GM21447 (cell line): ENCODE measurements at regions not wholly inside any gene's neighbourhood (a gene's known extent, or its start where the extent isn't known, plus 50 kb on each side); places are given as distances from the start of the nearest gene placed in this dataset.

Experiments used
- ATAC-seq: cut with Tn5 transposase; IDR thresholded peaks from one replicate; pipeline ENCODE4 v1.9.1; 2021; ENCODE audit not compliant: unreplicated experiment

DNA sequence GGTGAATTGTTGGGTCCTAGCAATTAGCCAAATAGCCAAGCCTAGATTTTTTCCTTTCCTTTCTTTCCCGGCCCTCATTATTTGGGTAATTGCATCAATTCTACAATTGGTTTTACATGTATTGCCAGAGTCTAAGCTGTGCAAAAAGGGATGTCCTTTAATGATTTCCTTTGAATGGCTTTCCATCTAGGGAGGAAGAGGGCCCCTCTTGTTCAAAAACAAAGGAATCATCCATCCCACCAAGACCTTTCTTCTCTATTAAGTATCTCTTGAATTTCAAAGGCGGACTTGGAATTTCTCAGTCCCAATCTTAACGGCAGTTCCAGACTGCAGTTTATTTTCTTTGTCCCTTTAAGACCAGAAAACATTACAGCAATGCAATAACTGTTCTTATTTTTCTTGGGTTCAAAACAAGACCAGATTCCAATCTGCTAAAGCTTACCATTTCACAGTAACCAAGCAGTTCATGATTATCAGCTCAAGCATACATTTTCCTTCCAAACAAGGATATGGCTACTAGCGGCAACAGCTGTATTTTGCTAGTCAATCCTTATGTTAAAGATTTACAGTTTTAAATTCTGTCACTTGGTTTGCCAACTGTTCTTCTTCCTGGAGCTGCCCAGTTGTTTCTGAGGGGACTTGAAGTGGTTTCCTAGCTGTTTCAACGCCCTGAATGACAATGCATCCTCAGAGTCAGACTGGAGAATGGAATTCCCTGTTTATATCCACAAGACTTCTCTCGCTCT lies 91.4 kb upstream of the LRIG1 start:
- no peak for ATAC-seq

DNA sequence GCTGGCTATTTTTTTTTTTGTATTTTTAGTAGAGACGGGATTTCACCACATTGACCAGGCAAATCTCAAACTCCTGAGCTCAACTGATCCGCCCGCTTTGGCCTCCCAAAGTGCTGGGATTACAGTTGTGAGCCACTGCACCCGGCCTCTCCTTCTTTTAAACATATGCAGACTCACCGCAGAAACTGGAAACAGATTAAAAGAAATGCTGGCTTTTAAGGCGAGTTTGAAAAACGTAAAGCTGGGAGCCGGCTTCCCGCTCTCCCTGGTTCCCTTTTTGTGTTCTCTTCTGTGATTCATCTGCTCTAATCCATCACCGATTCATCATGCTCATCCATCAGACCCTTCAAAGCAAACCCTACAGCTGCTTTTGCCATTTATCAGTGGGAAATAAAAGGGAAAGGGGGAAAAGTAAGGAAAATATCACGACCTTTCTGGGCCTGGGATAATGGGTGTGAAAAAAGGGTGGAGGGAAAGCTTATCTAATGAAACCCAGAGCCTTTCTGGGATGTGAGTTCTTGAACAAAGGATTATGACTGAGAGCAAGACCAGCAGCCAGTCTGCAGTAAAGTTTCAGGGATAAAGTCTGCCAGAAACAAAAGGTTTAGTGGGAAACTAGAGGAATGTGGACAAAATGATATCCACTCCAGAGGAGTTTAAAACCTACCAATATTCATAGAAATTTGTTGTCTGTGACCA lies 92.3 kb upstream of the LRIG1 start:
- no peak for ATAC-seq

DNA sequence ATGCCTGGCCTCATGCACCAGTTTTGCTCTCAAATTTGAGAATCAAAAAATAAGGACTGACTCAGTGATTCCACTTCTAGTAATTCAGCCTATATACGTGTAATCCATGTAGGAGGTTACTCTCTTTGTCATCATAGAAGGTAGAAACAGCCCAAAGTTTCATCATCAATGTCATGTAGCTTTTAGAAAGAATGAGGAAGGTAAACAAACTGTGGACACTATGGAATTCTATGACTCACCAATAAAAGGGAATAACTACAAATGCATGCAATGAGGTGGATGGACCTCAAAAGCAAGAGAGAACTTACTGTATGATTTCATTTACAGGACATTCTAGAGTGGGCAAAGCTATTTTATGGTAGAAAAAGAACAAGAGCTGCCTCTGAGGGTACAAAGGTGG lies 93.2 kb upstream of the LRIG1 start:
- ATAC-seq, result no peak

DNA sequence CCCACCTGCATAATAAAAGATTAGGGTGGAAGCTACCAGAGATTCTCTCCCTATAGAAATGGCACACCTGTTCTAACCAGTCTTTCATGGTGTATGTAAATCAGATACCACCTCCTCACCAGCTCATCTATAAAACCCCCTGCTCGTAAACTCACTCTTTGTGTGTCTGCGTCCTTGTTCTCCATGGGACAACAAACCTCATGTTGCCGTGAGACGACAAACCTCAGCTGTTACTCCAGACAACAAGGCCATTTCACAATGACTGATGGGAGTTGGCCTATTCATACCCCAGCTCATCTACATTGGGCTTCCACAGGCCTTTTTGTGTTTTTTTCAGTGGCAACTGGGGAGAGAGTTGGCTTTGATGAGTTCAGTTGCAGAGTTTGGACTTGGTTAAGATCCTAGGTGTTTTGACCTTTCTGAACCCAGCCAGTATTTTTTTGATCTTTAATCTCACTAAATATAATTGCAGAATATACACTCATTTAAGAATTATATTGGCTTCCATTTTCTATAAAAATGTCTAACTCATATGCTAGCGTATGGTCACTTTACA lies 96.6 kb upstream of the LRIG1 start:
- ATAC-seq, result no peak

DNA sequence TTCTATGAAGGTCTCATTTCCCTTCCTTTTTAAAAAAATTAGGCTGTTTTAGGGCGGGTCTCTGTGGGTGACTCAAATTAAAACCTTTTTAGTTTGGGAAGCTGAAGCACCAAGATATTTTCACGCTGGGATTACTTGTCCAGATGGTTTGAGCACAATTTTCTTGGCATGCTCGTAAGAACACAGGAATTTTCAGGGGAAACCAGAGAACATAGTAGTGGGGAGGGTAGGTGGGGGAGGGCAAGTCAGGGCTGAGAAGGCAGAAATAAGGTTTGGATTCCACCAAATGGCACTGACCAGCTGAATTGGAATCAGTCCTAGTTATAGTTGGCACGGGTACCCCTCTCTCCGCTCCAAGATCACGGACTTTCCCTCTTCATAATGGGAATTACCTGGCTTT lies 97.3 kb upstream of the LRIG1 start:
- ATAC-seq, result no peak

DNA sequence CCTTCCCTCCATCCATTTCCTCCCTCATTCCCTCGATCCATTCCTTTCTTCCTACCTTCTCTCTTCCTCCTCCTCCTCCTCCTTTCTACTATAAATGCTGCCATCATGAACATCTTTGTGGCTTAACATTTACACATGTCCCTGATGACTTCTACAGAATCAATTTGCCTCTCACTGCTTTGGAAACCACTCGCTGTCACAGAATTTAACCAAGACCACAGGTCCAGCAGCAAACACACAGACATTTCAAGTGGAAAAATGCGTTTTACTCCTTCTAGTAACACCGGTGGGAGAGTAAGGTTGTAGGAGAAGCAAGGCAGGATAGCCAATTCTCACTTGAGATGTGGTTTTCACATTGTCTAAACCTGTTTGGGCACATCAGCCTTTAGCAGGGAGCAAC lies 101.4 kb upstream of the LRIG1 start:
- no peak for ATAC-seq

DNA sequence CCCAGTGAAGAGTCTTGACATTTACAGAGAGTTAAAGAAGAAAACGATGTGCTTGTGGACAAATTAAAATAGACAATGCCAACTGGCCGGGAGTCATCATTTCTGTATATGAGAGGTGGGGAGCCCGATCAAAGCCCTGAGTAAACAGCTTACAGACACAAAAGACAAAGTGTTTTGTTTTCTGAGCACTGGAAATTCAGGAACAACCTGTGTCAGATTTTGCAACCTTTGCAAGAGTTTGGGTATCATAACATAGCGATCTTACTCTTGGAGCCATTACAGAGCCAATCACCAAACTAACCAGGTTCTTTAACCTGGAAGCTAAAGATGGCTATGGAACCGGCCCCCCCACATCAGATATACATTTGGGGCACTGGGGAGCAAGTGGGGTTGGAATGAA lies 101.9 kb upstream of the LRIG1 start:
- no peak for ATAC-seq

DNA sequence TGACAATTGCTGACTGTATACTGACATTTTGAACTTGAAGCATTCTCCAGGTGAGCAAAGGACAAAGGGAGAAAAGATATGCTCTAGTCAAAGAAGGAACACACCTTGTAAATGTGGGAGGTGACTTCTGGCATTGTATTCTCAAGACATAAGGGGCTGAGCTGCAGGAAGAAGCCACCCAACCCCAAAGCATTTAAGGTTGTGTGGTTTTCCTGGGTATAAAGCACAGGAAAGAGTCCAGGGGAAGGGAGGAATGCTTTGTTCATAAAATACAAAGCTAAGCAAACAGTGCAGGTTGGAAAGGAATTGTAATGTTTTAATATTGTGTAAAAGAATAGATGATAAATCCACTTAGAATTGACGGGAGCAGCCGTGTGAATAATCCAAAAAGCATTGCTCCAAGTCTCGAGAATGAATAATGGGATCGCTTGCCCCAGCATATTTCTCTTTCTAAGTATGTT lies 102.4 kb upstream of the LRIG1 start:
- no peak for ATAC-seq

DNA sequence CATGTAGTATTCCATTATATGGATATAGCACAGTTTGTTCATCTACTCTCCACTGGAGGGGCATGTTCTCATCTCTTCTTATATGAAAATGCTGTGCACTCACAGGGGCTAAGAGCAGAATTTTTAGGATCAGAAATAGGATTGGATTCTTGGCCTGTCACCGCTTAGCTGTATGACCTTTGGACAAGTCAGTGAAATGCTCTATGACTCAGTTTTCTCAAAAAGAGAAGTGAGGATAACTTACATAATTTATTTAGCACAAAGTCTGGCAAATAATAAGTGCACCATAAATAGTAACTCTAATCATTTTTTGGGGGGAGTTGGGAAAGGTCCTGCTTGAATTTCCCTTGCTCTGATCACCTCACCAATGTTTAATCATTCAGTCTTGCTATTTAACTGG lies 103.7 kb upstream of the LRIG1 start:
- no peak for ATAC-seq

DNA sequence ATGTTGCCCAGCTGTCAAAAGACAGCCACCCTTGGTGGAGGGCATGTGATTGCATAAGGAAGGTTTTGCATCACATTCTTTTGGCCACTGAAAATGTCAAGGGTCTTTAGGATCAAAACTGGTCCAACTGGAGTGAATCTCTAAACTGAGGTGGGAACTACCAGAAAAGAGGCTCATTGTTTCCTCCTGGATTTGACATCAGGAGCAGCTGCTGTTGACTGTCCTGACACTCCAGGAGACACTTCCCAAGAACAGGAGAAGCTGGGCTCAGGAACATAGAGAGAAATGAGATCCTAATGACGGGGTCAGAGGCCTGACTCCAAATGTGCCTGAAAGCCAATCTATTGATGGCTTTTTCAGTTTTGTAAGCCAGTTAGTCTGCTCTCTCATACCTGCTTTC lies 105.3 kb upstream of the LRIG1 start:
- ATAC-seq, result no peak

DNA sequence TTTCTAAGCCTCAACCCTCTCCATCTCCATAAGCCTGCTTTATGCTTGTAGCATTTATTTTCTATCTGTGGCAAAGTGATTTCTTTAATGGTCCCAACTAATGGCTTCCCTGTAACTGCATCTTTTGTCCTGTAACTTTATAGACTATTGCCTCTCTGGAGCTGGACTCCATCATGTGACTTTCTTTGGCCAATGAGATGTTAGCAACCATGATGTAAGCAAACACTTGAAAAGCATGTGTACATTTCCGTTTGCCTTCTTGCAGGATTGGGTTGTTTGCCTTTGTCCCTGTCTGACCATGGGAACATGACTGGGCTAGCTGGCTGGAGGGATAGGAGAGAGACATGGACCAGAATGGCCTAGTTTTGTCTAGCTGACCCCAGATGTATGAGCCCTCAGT lies 106.0 kb upstream of the LRIG1 start:
- ATAC-seq, result no peak

DNA sequence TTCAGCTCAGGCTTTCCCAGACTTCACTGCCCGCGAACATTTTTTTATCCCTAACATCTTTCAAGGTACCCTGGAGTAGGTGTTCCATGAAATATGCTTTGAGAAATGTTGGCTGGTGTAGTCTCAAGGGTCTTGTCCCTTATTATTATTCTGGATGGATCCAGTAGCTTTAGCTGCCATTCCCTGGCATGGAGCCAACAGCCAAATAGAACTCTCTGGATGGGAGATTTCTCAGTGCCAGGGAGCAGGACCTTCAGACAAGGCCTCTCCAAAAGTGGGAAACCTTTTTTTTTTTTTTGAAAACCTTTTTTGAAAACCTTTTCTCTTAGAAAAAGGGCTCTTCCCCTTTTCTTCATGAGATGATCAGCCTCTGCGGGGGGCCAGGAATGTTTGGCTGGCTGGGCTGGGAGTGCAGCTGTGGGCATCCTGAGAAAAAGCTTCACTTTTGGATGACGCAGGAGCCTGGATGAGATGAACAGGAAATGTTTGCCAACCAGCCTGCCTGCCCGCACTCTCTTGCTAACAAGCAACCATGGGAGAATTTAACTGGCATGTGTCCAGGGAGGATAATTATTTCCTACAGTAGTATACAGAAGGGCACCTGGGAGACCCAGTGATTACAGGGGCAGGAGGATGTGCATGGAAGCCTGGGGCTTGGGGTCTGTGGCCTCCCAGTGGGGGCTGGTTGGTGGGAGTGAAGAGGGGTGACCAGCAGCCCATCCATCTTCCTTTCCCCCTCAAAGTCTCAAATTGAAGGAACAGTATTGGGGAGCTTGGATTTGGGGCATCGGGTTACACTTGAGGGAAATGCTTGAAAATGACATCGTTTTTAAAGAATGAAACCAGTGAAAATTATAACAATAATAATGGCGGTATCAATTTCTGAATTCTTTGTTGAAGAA lies 109.1 kb upstream of the LRIG1 start:
- ATAC-seq, result no peak

DNA sequence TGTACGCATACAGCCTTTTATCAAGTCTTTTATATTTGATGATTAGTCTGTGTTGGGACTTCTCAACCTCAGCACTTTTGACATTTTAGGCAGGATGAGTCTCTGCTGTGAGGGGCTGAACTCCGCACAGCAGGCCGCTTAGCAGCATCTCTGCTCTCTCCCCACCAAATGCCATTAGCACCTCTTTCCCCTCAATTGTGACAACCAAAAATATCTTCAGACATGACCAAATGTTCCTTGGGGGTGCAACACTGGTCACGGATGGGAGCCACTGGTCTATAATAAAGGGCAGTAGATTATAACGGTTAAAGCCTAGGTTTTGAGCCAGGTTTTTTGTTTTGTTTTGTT lies 109.7 kb upstream of the LRIG1 start:
- no peak for ATAC-seq

DNA sequence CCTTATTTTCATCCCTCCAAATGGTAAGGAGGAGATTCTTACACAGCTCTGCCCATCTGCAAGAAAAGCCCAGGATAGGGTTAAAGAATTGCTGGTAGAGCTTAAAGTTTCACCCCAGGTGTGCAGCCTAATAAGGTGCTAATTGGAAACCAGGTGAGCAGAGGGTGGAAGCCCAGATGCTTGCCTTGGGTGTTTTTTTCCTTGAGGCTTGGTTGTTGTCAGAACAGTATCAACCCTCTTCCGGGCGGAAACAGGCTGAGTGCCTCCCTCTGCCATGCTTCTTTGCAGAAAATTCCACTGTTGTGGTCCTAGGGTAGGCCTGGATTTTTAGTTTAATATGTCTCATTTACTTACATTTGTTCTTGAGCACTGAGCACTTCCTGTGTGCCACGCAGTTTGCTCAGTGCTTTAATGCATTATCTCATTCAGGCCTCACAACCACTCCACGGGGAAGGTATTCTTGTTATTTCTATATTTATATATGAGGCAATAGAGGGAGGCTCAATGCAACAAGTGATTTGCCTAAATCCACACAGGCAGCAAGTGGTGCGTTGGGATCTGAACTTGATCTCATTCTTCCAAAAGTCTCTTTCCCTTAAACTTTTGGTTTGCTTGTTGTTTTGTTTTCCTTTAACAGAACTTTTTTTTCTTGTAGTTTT lies 115.0 kb upstream of the LRIG1 start:
- ATAC-seq, result no peak

DNA sequence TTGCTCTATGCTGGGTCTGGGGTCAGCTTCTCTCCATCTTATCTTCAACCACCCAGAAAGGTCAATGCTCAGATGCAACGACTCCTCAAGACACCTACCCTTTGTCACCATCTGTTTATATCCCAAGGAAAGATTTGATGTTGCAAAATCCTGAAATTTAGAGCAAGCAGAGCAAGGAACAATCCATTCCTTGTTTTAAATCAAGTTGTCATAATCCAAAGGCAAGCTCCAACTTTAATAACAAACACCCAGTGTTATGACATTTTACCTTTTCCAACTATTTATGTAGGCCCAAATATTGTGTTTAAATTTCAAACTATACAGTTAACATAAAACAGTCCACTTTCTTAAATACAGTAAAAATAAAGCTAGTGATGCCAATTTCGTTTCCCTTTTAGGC lies 116.5 kb upstream of the LRIG1 start:
- no peak for ATAC-seq

DNA sequence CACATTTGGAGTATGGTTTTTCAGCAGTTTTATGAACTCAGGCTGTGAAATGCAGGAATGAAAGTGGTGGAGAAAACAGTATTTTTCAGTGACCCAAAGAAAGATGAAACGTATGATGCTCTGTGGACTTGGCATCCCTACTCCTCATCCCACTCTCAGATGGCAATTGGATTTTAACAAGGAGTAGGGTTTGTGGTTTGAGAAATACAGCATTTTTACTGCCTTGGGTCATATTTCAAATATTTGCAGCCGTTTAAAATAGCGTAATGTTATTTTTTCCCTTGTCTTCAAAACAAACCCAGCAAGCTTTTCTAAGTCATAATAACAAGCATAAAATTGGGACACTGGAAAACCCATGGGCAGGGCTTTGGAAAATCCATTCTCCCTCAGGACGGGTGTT lies 117.2 kb upstream of the LRIG1 start:
- no peak for ATAC-seq

DNA sequence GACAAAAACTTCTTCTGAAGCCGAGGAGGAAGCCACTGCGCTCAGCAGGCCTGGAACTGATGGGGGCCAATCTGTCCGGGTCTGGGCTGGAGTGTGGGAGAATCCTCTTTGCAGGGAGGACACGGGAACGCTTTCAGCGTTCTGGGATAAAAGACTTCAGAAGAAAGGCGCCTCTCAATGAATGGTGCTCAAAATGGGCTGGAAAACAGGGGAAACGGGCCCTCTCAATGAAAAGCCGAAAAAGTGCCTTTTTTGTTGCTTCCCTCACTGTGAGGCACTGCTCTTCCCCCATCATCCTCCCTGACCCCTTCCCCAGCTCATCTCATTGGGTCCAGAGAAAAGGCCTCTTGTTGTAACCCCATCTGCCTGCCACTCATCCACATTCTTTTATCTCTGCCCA lies 119.5 kb upstream of the LRIG1 start:
- no peak for ATAC-seq

DNA sequence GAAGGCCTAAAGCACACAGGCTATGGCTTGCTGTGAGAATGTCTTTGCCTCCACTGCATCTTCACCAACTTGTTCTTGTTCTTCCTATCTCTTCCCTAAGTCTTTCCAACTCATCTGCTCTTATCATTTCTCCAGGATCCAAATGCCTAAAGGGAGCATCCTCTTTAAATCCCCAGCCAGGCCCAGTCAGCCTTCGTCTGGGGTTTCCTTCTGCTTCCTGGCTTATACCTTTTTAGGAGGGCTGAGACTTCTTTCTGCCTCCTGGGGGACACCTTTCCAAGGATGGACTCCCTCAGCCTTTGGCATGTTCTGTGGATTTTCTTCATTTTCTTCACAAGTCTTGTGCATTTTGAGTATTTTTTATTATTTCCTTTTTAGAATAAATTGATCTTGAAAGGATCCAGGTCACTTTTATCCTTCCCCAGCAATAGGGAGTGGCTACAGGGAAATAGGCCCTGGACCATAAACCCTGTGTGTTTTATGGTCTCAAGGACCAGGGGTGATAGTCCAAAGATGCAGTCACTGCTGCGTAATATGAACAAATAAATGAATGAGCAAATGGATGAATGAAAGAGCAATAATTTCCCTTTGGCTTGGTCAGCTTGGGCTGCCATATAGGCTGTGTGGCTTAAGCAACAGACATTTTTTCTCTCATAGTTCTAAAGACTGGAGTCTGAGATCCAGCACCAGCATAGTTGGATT lies 122.1 kb upstream of the LRIG1 start:
- no peak for ATAC-seq

DNA sequence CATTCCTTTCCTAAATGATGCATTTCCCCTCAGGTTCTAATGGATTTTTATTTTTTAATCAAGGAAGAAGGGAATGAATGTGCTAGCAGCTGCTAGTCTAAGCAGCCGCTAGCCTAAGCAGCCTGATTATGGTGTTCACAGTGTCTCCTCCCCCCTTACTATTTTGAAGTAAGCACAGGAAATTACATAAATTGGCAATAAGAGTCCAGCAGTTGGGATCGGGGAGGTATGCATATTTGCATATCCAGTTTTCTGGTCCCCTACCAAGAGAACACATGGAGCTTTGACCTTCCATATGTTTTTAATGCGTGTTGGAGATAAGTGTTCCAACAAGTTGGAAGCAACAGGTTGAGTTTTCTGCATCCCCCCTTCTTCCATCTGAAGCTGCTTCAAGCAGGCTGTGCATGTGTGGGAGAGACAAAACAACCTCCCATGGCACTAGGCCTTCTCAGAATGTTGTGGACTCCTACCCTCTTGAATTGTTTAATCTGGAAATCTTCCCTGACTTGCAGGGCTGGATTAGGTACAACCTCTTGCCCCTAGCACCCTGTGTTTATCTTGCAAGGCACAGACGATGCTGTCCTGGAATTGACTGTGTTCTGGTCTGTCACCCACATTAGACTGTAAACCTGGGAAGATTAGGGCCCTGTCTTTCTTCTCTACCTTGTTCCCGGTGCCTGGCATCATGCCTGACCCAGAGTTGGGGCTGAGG lies 124.8 kb upstream of the LRIG1 start:
- ATAC-seq, result no peak
